Transverse colon (tissue), 4 donors: ENCODE measurements at regions not wholly inside any gene's neighbourhood (a gene's known extent, or its start where the extent isn't known, plus 50 kb on each side); places are given as distances from the start of the nearest gene placed in this dataset.

ENCODE experiments used
- CTCF ChIP-seq, 5 experiments: fragments of 200-600 bp in 3 of 5; fragments of 450-650 bp in 2 of 5; sonication (generic) in 3 of 5; IDR thresholded peaks; 1 replicate in 2 of 5; 2 replicates in 3 of 5; pipeline ENCODE4 v1.5.1; 2016 to 2017; ENCODE audit warnings: antibody characterized with exemption in 5 of 5, inconsistent platforms in 3 of 5, mild to moderate bottlenecking in 2 of 5, moderate library complexity in 1 of 5
- POLR2AphosphoS5 ChIP-seq, 3 donors: sonication (generic); formaldehyde crosslinking; IDR thresholded peaks; one replicate each; pipeline ENCODE4 v1.6.1; 2016; ENCODE audit warnings: antibody characterized with exemption in 3 of 3

- no peak for TF ChIP-seq CTCF (IDR thresholded peaks at IDR 0.05)
- TF ChIP-seq POLR2AphosphoS5 (IDR thresholded peaks at IDR 0.05), result no peak
Observed at GRCh38 chr12:92370828-92371227, 225.2 kb upstream of the BTG1 start.
